Naive B cell (primary cell): ENCODE measurements at regions not wholly inside any gene's neighbourhood (a gene's known extent, or its start where the extent isn't known, plus 50 kb on each side); places are given as distances from the start of the nearest gene placed in this dataset.

ENCODE experiments used
- ATAC-seq, 2 donors: fragments of 150-1000 bp; cut with Tn5 transposase; 2 replicates each; pipeline ENCODE4 v1.10.0; 2021; ENCODE audit warnings: low read depth in 2 of 2, mild to moderate bottlenecking in 2 of 2, moderate library complexity in 2 of 2
- DNase-seq: peaks from one replicate; pipeline ENCODE4 v3.0.0; 2022
- H3K27ac Mint-ChIP-seq, 6 donors: one replicate each; pipeline ENCODE4 v1.8.0; 2020 to 2022; ENCODE audit warnings: mild to moderate bottlenecking in 6 of 6, mixed read lengths in 6 of 6, moderate library complexity in 5 of 6, inconsistent platforms in 2 of 6
- H3K27me3 Mint-ChIP-seq, 3 donors: one replicate each; pipeline ENCODE4 v1.8.0; 2021 to 2022; ENCODE audit warnings: mixed read lengths in 3 of 3, mild to moderate bottlenecking in 1 of 3
- H3K36me3 Mint-ChIP-seq, 2 donors: one replicate each; pipeline ENCODE4 v1.8.0; 2020 to 2022; ENCODE audit warnings: mixed read lengths in 2 of 2, inconsistent platforms in 1 of 2, mild to moderate bottlenecking in 1 of 2
- H3K4me1 Mint-ChIP-seq, 3 donors: one replicate each; pipeline ENCODE4 v1.8.0; 2020 to 2022; ENCODE audit warnings: mixed read lengths in 3 of 3, inconsistent platforms in 1 of 3, mild to moderate bottlenecking in 1 of 3, moderate library complexity in 1 of 3
- H3K4me3 Mint-ChIP-seq, 8 donors: one replicate each; pipeline ENCODE4 v1.8.0; 2020 to 2022; ENCODE audit warnings: mild to moderate bottlenecking in 8 of 8, mixed read lengths in 8 of 8, moderate library complexity in 8 of 8, inconsistent platforms in 2 of 8
- H3K9me3 Mint-ChIP-seq, 7 donors: one replicate each; pipeline ENCODE4 v1.8.0; 2020 to 2022; ENCODE audit warnings: mixed read lengths in 7 of 7, mild to moderate bottlenecking in 5 of 7, inconsistent platforms in 2 of 7, moderate library complexity in 1 of 7

DNA sequence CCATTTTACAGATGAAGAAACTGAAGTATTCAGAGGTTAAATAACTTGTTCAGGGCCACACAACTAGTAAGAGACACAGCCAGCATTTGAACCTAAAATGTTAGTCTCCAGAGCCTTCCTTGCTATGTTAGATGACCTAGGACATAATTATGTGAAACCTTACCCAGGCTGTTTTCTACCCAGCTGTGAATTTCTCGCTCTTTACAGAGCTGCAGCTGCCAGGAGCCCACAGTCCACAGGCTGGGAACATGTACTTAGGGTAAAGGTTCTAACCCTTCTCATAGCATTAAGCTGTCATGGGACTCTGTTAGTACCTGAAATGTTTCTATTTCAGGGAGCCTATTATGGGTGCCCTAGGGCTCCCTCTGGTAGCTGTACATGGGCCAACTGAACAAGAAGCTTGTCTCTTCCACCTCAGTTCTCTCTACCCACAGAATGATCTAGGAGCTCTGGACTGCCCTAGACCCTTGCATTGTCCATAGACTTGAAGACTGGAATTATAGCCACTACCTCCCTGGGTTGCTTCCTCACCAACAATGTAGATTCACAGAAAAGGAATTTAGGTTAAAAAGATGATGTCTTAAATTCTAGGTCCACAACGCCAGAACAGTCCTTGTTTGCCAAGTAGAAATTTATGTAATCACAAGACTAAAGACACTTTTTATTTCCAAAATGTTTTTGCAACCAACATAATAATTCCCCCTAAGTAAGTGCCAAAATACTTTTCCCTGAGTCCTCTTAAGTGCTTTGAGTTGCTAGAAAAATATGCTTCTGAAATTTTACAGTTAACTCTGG lies 262.9 kb downstream of the PIK3R1 start:
- Mint-ChIP-seq H3K4me3 (no peak overlapping the region), H3K27me3 (no peaks in the 10 kb centered on the region), H3K9me3 (no peaks in the 10 kb centered on the region), H3K27ac (no peak overlapping the region), H3K4me1 (peaks cover 4 to 10% (median 8%) of the 10 kb centered on the region in 3 donors), H3K36me3 (no peaks in the 10 kb centered on the region)
- ATAC-seq (no peak), DNase-seq (no peak)

DNA sequence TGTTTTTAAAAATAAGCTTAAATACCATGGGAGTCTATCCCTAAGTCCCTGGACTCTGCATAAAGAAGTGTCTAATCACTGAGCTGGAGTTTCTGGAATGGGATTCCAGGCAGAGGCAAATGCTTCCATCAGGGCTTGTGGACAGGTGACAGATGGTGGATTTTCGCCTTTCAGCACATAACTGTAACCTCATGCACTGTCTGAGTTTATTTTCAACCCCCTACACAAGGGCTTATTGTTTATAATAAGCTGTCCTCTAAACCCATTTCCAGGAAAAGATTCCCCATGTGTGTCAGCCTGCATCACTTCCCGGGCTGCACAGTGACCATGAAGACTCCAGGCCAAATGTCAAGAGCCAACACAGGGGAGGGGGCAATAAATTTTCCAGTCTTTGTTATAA lies 264.0 kb downstream of the PIK3R1 start:
- ATAC-seq (no peak), DNase-seq (no peak)
- no peaks in the 10 kb centered on the region for H3K27me3 Mint-ChIP-seq
- H3K9me3 Mint-ChIP-seq: no peaks in the 10 kb centered on the region
- H3K27ac Mint-ChIP-seq: no peak overlapping the region
- no peaks in the 10 kb centered on the region for H3K36me3 Mint-ChIP-seq
- peaks cover 6 to 16% (median 11%) of the 10 kb centered on the region in 3 donors for H3K4me1 Mint-ChIP-seq
- H3K4me3 Mint-ChIP-seq: no peak overlapping the region

DNA sequence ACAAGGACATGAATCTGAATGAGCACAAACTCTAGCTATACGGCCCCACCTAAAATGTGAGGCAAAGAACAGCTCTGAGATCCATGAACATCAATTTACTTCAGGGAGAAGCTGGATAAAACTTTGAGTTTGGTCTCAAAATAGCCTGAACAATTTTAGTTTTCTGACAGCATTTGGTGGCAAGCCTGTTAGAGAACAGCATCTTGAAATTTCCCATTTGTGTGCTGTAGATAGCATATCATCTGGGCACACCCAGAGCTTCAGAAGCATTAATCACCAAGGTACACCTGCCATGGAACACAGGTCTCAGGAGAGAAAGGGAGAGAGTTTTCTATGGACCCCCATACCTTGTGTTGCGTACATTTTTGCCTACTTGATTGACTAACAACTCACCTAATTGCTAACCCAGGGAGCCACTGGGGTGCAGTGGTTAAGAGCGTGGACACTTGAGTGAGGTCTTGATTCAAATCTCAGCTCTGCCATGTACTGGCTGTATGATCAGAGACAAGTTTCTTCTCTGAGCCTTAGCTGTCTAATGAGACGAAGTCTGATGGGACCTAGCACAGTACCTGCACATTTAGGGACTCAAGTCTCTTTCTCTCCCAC lies 264.9 kb downstream of the PIK3R1 start:
- Mint-ChIP-seq H3K36me3 (no peaks in the 10 kb centered on the region), H3K27me3 (no peaks in the 10 kb centered on the region), H3K9me3 (no peaks in the 10 kb centered on the region), H3K4me3 (no peak overlapping the region), H3K27ac (peak overlapping the region in 1 of 6 donors; percentile 10), H3K4me1 (peaks cover 6 to 16% (median 11%) of the 10 kb centered on the region in 3 donors)
- DNase-seq (no peak), ATAC-seq (no peak)

DNA sequence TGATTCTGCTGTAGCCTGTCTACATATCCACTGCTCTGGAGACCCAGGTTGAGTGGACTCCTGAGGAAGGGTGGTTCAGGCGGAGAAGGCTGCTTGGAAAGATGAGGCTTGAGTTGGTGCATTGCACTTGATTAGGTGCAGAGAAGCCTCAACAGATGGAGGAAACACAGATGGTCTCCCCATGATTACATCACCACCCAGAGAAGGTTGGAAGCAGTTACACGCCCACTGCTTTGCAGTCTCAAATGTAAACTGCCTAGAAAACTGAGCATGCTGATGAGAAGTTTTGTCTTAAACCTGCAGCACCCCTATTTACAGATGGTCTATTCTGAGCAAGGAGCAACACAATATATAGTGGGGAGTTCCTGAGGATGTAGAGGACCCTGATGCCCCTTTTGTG lies 266.6 kb downstream of the PIK3R1 start:
- ATAC-seq (no peak), DNase-seq (no peak)
- H3K4me3 Mint-ChIP-seq: no peak overlapping the region
- peaks cover 6 to 16% (median 11%) of the 10 kb centered on the region in 3 donors for H3K4me1 Mint-ChIP-seq
- peaks cover 0 to 4% (median 0%) of the 10 kb centered on the region in 3 donors for H3K27me3 Mint-ChIP-seq
- no peaks in the 10 kb centered on the region for H3K36me3 Mint-ChIP-seq
- H3K27ac Mint-ChIP-seq: no peak overlapping the region
- peaks cover 0 to 3% (median under 1%) of the 10 kb centered on the region in 7 donors for H3K9me3 Mint-ChIP-seq

DNA sequence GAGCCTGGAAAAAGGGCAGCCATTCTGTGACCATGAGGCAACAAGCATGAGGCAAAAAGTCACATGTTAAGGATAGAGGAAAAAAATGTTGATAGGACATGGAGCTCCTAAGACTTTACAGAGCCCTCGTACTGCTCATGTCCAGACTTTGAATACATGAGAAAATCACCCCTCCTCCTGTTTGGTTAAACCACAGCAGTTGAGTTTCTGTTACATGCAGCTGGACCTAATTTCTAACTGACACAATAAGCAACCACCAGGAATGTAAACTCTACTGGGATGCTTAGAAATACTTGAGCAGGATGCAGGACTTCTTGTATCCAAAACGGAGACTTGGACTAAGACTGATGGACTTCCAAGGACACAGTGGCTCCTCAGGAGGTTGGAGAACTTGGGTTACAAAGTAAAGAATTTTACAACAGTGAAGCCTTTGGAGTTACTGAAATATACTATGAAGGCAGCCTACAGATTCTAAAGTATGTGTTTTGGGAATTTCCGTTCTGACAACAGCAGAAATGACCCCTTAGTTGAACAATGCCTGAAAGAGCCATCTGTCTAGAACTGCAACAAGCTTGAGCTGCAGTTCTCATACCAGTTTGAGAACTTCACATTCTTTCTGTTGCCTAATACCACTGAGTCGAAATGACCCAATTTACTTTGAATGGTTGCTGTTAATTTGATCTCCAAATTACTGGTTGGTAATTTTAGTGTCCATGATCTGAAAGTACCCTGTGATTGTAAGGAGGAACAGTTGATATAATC lies 268.9 kb downstream of the PIK3R1 start:
- ATAC-seq: no peak

DNA sequence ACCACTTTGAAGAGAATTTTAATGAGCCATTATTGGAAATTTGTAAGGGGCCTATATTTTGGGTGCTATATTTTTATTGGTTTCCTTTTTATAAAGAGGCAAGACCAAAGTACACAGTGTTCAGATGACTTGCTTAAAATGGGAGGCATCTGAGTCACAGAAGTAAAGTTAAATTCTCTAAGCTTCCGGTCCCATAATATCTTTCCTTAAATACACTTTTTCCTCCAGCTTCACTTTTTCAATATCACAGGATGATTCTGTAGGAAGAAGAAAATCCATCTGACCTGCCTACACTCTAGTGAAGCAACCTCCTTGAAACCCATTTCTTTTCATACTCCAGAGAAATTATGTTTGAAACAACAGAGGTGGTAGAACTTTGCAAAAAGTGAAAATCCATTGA lies 274.0 kb downstream of the PIK3R1 start:
- H3K4me1 Mint-ChIP-seq: no peaks in the 10 kb centered on the region
- no peaks in the 10 kb centered on the region for H3K36me3 Mint-ChIP-seq
- peaks cover 0 to 16% (median 8%) of the 10 kb centered on the region in 7 donors for H3K9me3 Mint-ChIP-seq
- no peak for ATAC-seq
- H3K27me3 Mint-ChIP-seq: peaks cover under 1 to 10% (median 4%) of the 10 kb centered on the region in 3 donors
- H3K27ac Mint-ChIP-seq: no peak overlapping the region
- no peak overlapping the region for H3K4me3 Mint-ChIP-seq
- no peak for DNase-seq

More for the DNA sequence above, 268.9 kb downstream of the PIK3R1 start:
- Mint-ChIP-seq H3K27me3 (peaks cover 0 to 4% (median 0%) of the 10 kb centered on the region in 3 donors), H3K9me3 (peaks cover 0 to 16% (median 7%) of the 10 kb centered on the region in 7 donors), H3K4me1 (peaks cover 6 to 16% (median 11%) of the 10 kb centered on the region in 3 donors), H3K27ac (no peak overlapping the region), H3K36me3 (no peaks in the 10 kb centered on the region), H3K4me3 (no peak overlapping the region)
- no peak for DNase-seq

DNA sequence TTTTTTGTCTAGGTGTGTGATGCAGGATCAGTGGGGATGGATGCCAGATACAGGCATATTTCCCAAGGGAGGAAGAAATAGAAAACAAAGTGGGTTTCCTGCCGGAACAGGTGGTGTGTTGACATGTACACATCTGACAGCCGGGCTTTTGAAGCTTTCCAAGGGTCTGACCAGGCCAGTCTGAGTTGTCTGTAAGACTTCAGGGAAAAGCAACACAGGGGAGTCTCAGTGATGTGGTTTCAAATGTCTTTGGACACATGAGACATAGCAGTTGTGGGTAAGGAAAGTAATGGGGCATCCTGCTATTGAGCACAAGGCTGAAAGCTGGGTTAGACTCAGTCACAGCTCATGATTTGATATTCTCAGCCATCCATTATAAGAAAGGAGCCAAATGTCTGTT lies 274.9 kb downstream of the PIK3R1 start:
- DNase-seq (no peak), ATAC-seq (no peak)
- H3K36me3 Mint-ChIP-seq: peaks cover 0 to under 1% of the 10 kb centered on the region in 2 donors
- H3K4me1 Mint-ChIP-seq: no peaks in the 10 kb centered on the region
- no peak overlapping the region for H3K4me3 Mint-ChIP-seq
- H3K27ac Mint-ChIP-seq: peak overlapping the region in 1 of 6 donors; percentile 10
- peaks cover 4 to 12% (median 5%) of the 10 kb centered on the region in 3 donors for H3K27me3 Mint-ChIP-seq
- H3K9me3 Mint-ChIP-seq: peaks cover 0 to 17% (median 9%) of the 10 kb centered on the region in 7 donors

DNA sequence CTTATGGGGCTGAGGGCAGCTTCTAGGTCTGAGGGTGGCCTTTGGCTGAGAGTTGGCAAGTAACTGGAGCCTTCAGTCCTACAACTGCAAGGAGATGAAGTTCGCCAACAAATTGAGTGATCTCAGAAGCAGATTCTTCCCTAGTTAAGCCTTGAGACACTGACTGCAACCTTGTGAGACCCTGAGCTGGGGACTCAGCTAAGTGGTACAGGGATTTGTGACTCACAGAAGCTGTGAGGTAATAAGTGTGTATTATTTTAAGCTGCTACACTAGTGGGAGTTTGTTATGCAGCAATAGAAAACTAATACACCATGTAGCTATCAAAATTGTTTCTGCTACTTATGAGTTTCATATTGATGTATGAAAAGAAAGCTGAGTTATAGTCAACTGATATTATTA lies 279.2 kb downstream of the PIK3R1 start:
- no peaks in the 10 kb centered on the region for H3K4me1 Mint-ChIP-seq
- H3K27ac Mint-ChIP-seq: no peak overlapping the region

DNA sequence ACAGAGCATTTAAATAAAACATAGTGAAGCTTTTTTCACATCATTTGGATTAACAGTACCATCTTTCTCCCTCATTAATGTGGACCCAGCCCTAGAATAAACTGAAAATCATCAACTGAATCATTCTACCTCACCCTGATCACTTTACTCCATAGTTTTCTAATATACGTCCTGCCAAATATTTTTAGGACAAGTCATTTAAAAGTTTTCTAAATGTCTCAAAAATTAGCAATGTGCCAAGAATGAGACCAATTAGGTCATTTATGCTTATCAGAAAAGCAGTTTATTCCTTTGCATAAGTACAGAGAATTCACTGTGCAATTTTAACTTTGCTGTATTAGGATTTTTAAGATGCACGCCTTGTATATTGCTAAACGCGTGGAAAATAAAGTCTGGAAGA lies 284.4 kb downstream of the PIK3R1 start:
- ATAC-seq: no peak
- Mint-ChIP-seq H3K36me3 (peaks cover 10 to 30% of the 10 kb centered on the region in 2 donors), H3K4me1 (no peaks in the 10 kb centered on the region), H3K4me3 (no peak overlapping the region), H3K27me3 (peaks cover 6 to 16% (median 15%) of the 10 kb centered on the region in 3 donors), H3K9me3 (peaks cover 9 to 53% (median 39%) of the 10 kb centered on the region in 7 donors), H3K27ac (no peak overlapping the region)
- no peak for DNase-seq

More for the DNA sequence above, 279.2 kb downstream of the PIK3R1 start:
- Mint-ChIP-seq H3K36me3 (peaks cover 5 to 30% of the 10 kb centered on the region in 2 donors), H3K4me3 (no peak overlapping the region), H3K27me3 (peaks cover 6 to 19% (median 10%) of the 10 kb centered on the region in 3 donors), H3K9me3 (peaks cover 9 to 46% (median 36%) of the 10 kb centered on the region in 7 donors)
- ATAC-seq: no peak
- DNase-seq: no peak

DNA sequence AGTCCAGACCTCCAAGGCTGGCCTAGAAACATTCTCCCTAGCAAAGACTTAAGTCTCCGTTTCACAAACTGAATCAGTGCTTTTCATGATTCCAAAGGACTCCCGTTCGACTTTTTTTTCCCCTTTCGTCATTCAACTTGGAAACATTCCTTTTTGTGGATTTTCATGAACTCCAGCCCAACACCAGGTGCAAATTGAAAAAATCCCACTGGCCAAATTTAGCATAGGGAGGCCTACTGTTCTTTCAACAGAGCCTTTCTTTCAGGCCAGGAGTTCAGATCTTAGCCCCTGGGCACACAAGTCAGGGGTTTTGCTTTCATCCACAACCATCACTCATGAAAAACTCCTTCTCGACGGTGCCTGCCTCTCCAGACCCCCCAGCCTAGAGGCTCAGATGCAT lies 285.3 kb downstream of the PIK3R1 start:
- peaks cover 10 to 25% of the 10 kb centered on the region in 2 donors for H3K36me3 Mint-ChIP-seq
- no peak overlapping the region for H3K27ac Mint-ChIP-seq
- peaks cover 3 to 11% (median 9%) of the 10 kb centered on the region in 3 donors for H3K27me3 Mint-ChIP-seq
- peaks cover 9 to 48% (median 34%) of the 10 kb centered on the region in 7 donors for H3K9me3 Mint-ChIP-seq
- H3K4me3 Mint-ChIP-seq: no peak overlapping the region
- DNase-seq (no peak), ATAC-seq (no peak)
- H3K4me1 Mint-ChIP-seq: no peaks in the 10 kb centered on the region

DNA sequence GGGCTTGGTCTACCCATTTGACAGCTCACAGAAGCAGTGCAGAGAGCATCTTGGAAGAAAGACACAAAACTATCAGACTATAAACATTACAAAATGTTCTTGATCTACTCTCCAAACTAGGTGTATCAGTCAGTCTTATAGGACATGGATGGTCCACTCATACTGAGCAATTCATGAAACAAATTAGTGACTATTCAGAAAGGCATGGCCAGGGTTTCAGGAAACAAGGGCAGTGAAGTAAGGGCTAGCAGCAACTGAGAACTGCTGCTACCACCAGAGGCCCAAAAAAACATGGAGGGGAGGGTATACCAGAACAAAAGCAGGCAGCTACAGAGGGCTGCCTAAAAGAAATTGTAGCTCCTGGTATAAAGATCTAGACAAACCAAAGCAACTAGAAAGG lies 287.0 kb downstream of the PIK3R1 start:
- DNase-seq (no peak), ATAC-seq (no peak)
- Mint-ChIP-seq H3K36me3 (peaks cover 6 to 10% of the 10 kb centered on the region in 2 donors), H3K4me1 (no peaks in the 10 kb centered on the region), H3K9me3 (peaks cover under 1 to 31% (median 20%) of the 10 kb centered on the region in 7 donors), H3K4me3 (no peak overlapping the region), H3K27ac (no peak overlapping the region), H3K27me3 (peaks cover 0 to 10% (median 5%) of the 10 kb centered on the region in 3 donors)

DNA sequence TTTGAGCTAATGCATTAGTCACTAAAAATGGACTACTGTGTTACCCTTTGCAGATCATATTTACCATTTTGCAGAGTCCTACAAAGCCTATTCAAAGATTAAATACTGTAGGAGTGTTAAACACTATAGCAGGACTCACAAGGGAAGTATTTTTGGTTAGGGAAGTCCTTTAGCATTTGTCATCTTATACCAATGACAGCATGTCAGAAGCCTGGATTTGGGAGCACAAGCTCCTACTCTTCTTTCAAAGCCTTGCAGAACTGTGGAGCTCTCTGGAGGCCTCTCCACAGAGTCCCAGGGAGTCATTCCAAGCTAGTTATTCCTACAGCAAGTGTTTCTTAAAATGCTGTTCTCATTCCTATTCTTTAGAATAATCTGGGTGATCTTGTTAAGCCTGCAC lies 288.8 kb downstream of the PIK3R1 start:
- Mint-ChIP-seq H3K4me3 (no peak overlapping the region), H3K36me3 (peaks cover 0 to 6% of the 10 kb centered on the region in 2 donors), H3K9me3 (peaks cover 0 to 13% (median 3%) of the 10 kb centered on the region in 7 donors), H3K4me1 (no peaks in the 10 kb centered on the region), H3K27me3 (peaks cover 0 to 15% (median 5%) of the 10 kb centered on the region in 3 donors), H3K27ac (no peak overlapping the region)
- ATAC-seq (no peak), DNase-seq (no peak)
